HT-29 (cell line): ENCODE measurements at regions not wholly inside any gene's neighbourhood (a gene's known extent, or its start where the extent isn't known, plus 50 kb on each side); places are given as distances from the start of the nearest gene placed in this dataset.

Experiments
- DNase-seq: peaks from one replicate; pipeline ENCODE4 v3.0.0-alpha.2; 2015; ENCODE audit warnings: low spot score

GRCh38 chr16:63289834-63290460 is 1253.7 kb upstream of the CDH8 start:
- DNase-seq, result peak; percentile 65

DNA sequence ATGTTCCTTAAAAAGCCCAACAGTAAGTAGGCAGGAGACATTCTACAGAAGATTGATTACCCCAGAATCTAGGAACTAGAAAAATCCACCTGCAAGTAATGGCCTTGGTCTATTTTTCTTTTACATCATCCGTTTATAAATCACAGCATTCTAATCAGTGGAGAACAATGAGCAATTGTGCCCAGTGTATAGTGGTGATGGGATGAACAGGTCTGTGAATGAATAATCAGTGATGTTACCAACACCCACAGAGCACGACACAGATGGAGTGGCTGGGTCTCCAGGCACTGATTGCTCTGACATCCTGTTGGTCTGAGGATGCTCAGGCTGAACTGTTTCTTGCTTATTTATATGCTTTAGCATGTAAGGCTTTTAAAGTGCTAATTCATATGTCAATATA is 1251.2 kb upstream of the CDH8 start:
- no peak for DNase-seq

DNA sequence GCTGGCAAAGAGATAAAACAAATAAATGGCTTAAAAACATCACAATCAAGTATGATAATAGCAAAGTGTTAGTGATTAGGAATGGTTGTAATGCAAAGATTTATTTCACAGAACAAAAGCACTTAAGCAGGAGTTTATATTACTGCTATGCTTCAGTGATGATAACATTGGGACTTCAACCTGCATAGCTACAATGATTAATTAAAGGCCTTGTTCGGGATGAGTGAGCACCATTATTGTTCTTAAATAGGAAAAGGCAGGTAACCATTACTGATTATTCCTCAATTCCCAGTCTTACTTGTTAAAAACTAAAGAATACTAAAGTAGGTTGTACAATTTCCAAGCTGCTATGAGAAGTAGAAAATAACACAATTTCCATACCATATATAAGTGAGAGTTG is 1247.5 kb upstream of the CDH8 start:
- DNase-seq, result no peak

DNA sequence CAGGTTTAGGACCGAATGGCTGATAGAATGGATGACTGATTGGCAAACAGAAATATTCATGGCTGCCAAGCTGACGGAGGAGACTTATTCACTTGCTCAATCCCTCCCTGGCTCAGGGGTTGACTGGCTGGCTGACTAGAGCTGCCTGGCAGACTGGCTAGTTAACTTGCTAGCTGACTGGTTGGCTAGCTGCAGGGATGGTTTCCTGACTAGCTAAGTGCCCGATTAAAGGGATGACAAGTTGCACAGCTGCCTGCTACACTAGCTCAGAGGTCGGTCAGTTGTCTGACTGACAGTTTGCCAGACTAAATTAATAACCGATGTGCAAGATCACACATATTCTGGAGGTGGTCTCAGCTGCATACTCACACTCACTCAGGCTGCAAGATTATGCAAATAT is 1208.4 kb upstream of the CDH8 start:
- DNase-seq, result no peak

DNA sequence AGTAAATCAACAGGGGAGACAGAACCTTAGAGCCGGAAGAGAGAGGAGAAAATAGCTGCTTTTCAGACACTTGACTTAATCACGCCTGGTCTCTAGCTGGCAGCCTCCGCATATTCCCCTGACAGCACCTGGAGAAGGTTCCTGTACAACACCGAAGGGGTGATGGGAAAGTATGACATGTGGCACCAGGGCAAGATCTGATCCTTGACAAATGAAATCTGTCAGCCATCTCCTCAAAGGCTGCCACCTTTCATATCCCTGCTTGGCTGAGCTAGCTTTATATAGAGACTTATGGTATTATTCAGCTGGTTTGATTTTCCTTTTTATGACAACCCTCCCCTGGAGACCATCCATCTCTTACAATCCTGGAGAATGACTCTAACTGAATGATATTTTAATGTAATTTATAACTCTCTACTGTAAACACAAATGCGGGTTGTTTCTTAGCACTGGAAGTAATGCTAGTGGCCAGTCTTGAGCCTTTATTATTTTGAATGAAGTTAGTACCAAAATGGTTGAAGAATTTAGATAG is 1205.3 kb upstream of the CDH8 start:
- no peak for DNase-seq

GRCh38 chr16:63239065-63239570 is 1202.9 kb upstream of the CDH8 start:
- no peak for DNase-seq

DNA sequence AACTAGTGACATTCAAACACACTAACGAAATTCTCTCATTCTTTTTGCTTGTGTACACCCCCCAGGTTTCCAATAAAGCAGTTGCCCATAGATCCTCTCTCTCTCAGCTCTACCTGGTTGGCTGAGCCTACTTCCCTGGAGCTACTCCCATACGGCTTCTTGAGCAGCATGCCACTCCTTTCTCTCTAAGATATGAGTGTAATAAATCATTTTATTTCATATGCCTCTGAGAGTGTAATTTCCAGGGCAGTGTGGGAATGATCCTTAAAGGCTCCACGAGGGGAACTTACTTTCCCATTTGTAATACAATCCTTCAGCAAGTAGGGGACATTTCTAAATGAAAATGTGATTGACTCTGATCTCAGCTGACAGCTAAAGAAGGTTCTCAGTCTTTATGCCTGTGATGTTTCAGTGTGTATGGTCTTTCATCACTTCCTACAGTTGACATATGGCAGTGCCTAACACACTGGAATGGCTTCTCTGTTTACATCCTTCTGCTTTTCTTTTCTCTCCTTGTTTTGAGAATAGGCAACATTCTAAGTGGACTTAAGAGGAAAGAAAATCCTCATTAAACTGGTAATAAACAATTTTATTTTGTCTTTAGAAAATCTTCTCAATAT is 1194.3 kb upstream of the CDH8 start:
- no peak for DNase-seq

DNA sequence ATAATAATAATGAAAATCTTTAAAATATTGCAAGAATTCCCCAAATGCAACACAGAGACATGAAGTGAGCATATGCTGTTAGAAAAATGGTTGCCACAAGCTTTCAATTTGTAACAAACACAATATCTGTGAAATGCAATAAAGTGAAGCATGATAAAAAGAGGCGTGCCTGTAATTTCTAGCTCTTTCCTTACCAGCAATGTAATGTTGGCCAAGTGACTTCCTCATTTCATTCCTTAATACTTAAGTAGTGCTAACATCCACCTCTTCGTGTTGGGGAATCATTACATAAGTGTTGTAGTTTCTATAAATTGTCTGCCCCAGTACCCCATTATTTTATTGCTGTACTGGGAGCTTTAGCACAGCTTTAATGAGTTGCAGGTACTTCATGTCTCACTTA is 1192.0 kb upstream of the CDH8 start:
- no peak for DNase-seq

DNA sequence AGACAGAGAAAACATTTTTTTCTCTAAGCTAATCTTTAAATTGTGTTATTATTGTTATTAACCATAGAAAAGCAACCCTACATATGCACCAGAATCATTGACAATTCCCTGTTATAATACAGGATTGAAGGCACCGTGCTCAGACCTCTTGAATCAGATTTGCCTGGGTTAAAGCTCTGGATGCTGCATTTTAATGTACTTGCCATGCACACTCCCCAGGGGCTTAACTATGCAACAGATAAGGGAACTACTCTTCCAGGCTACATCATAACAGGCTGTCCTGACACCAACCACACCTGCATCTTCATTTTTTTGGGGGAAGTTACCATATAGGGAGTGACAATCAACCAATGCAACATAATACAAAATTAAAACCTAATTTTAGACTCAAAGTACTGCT is 1187.6 kb upstream of the CDH8 start:
- no peak for DNase-seq

DNA sequence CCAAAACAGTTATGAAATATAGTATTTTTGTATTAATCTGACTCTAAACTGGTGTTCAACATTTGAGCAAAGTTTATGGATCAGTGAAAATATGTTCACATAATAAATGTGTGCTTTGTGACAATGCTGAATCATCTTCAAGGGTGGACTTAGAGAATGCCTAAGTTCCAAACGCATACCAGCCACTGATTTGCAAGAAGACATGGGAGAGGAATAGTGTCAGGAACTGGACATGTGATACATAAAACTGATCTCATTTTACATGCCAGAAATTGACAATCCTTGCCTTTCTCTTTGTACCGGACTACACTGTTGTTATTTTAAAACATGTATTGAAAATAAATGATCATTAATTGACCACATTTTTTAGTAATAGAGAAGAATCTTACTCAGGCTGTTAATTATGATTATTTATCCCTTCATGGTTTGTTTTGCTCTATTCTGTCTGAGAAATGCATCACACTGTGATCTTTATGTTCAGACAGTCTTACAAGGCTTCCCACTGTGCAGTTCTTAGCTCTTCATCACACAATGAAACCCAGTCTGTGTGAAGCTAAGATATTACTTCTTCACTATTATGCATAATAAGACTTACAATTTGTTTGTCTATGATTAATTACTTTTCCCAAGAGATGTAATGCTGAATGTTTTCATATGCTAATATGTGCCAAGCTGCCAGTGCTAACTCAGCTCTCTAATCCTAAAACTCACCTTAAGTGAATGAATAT is 1180.6 kb upstream of the CDH8 start:
- DNase-seq, result no peak

GRCh38 chr16:63201851-63202250 is 1165.6 kb upstream of the CDH8 start:
- no peak for DNase-seq

GRCh38 chr16:63200940-63201339 is 1164.7 kb upstream of the CDH8 start:
- DNase-seq, result no peak

DNA sequence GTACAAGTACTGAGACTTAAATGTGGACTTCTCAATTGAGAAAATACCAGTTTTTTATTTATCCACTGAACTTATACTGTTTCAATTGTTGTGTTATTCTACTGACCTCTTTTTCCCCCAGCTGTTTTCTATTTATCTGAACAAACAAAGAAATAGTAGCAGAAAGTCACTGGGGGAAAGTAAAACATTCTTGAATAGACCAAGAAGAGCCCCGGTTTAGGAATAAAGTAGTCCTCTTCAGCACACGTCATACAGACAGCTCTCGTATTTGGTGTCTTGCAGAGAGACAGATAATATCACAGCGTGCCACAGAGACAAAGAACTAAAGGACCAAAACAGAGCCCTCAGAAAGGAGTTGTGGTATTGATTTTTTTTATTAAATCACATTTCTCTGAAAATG is 1159.1 kb upstream of the CDH8 start:
- no peak for DNase-seq

GRCh38 chr16:63192980-63193379 is 1156.7 kb upstream of the CDH8 start:
- DNase-seq, result no peak

DNA sequence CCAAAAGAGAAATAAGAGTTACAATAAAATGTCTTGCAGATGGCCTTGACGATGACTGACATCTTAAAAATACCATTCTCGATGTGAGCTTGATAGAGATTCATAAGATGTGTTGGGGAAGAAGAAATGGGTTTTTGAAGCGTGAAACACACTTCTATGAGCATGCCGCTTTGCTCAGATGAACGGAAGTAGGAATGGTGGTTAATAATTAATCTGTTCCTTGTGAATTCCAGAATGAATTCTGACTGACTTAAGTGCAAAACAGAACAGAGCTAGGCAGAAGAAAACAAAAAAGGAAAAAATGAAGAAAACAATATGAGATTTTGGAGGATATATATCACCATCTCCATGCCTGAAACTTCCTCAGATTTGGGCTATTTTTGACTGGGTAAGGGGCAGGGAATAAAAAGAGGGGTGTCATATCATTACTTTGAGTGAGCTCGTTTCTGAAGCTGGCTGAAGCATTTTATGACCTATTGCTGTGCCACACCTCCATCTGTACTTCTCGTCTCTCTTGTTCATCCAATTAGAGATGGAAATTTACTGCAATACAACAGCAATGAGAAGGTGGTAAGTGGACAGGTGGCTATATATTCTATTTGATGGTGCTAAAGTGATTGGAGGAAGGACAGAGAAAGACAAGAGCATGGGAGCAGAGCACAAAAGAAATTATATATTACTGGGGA is 1152.0 kb upstream of the CDH8 start:
- DNase-seq, result peak; percentile 7

GRCh38 chr16:63187638-63188037 is 1151.4 kb upstream of the CDH8 start:
- no peak for DNase-seq

GRCh38 chr16:63185235-63185780 is 1149.1 kb upstream of the CDH8 start:
- DNase-seq, result no peak

GRCh38 chr16:63183743-63184142 is 1147.5 kb upstream of the CDH8 start:
- DNase-seq, result no peak

GRCh38 chr16:63175313-63175712 is 1139.1 kb upstream of the CDH8 start:
- DNase-seq, result no peak

GRCh38 chr16:63174801-63175200 is 1138.6 kb upstream of the CDH8 start:
- DNase-seq, result no peak

DNA sequence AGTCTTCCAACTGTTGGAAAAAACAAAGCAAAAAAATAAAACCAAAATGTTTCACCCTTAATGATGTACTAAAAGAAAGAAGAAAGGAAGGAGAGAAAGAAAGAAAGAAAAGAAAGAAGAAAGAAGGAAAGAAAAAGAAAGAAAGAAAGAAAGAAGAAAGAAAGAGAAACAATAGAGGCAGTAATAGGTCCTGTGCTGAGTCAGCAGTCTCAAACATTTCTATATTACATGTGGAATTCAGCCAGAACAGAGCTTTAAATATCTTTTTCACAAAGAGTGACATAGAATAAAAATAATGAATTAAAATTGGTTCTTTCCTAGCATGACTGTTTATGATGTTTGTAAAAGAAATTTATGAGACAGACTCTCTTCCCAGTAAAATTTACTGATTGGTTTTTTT is 1135.3 kb upstream of the CDH8 start:
- DNase-seq, result no peak

DNA sequence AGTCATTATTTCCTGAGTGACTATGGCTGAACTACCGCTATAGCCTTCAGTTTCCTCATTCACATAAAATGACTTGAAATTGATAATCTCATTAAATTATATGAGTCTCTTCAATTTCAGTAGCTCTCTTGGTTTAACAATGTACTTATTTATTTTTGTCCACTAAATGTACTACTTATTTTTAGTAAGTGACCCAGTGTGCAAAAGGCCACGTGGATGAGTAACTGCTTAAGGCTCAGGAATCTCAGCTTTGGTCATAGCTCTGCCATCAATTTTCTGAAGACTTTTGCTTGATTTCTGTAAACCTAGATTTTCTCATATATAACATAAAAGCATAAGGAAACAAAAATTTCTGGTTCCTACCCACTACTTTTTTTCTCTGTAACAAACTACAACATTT is 1132.9 kb upstream of the CDH8 start:
- no peak for DNase-seq
